ENCODE measurements at regions not wholly inside any gene's neighbourhood (a gene's known extent, or its start where the extent isn't known, plus 50 kb on each side); places are given as distances from the start of the nearest gene placed in this dataset.

DNA sequence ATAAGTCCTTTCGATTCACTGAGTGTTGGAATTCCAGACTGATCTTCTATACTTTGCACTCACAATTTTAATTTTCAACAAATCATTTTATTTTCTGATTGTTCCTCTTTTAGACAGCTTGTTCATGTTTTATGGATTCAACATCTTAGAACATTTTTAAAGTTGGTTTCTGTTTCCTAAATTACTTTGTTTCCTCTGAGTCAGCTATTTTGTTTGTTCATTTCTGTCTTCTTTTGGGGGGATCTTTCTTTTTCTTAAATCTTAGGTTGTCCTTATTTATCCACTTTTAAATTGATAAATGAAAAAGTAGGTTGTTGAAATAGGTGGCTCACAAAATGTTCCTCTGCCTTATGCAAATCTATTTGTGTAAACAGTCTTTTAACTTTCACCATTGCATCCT is 160.0 kb downstream of the GALC start (continued):
- TF ChIP-seq CTCF (IDR thresholded peaks at IDR 0.05 in 2 of 3, conservative IDR thresholded peaks at IDR 0.05 in 1 of 3; ENCODE audit: control insufficient read depth in 2 of 3, extremely low read depth in 1 of 3, insufficient read depth in 1 of 3, low read depth in 3 of 3, low read length in 3 of 3) (no peak), NFYB (IDR thresholded peaks at IDR 0.05; ENCODE audit: insufficient read depth, low read depth, low read length) (no peak)
- TF ChIP-seq, protein P1, sequence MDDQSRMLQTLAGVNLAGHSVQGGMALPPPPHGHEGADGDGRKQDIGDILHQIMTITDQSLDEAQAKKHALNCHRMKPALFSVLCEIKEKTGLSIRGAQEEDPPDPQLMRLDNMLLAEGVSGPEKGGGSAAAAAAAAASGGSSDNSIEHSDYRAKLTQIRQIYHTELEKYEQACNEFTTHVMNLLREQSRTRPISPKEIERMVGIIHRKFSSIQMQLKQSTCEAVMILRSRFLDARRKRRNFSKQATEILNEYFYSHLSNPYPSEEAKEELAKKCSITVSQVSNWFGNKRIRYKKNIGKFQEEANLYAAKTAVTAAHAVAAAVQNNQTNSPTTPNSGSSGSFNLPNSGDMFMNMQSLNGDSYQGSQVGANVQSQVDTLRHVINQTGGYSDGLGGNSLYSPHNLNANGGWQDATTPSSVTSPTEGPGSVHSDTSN (IDR thresholded peaks at IDR 0.05; ENCODE audit: insufficient replicate concordance, low read depth, low read length), result no peak
- TF ChIP-seq, protein P2, sequence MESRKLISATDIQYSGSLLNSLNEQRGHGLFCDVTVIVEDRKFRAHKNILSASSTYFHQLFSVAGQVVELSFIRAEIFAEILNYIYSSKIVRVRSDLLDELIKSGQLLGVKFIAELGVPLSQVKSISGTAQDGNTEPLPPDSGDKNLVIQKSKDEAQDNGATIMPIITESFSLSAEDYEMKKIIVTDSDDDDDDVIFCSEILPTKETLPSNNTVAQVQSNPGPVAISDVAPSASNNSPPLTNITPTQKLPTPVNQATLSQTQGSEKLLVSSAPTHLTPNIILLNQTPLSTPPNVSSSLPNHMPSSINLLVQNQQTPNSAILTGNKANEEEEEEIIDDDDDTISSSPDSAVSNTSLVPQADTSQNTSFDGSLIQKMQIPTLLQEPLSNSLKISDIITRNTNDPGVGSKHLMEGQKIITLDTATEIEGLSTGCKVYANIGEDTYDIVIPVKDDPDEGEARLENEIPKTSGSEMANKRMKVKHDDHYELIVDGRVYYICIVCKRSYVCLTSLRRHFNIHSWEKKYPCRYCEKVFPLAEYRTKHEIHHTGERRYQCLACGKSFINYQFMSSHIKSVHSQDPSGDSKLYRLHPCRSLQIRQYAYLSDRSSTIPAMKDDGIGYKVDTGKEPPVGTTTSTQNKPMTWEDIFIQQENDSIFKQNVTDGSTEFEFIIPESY (IDR thresholded peaks at IDR 0.05), result no peak

DNA sequence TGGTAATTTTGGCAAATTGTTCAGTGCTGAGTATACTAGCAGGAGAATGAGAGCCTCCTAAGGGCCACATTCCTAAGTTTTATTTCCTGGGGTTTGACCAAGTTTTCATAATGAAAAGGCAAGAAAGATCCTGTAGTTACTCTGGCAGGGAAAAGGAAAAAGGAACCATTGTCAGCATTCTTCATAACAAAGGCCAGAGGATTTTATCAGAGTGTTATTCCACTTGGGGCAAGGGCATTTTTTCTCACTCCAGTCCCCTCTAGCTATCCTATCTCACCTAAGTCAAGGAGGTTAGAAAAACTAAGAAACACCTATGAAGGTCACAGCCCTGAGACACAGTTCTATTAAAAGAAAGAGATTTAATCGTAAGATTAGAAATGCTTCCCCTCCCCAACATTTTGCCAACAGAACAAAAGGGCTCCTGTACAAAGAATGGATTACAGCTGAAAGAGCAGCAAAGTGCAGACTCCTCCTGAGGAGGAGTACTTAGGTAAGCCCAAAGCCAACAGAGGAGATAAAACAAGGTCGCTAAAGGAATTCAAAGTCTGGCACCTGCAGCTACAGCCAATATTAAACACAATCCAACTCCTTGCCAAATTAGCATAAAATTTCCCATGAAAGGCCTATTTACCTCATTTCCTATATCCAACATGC is 162.4 kb downstream of the GALC start:
- H3K9me3 ChIP-seq (replicated peaks; ENCODE audit: control insufficient read depth, insufficient read depth, low read length), result no peaks in the 10 kb centered on the region
- WGBS (ENCODE audit: insufficient coverage, insufficient replicate concordance, low lambda C conversion rate, missing lambda C conversion rate), result 34% methylated on average over 2 of the region's 2 CpGs
- no peak overlapping the region for H3K4me2 ChIP-seq (ENCODE audit: control insufficient read depth, insufficient read depth)
- ATAC-seq (no peak), FAIRE-seq (no peak), DNase-seq (ENCODE audit: low read depth, low spot score) (no peak)
- ChIA-PET RAD21 (ENCODE audit: unreplicated experiment) (no interaction called here), SMC1A (ENCODE audit: uncharacterized antibody, unreplicated experiment) (no interaction called here), POLR2A (no interaction called here), CTCF (no interaction called here)
- no peaks in the 10 kb centered on the region for H3K79me2 ChIP-seq (ENCODE audit: control insufficient read depth, insufficient read depth, low read length)
- no peak overlapping the region for H2AFZ ChIP-seq (ENCODE audit: control insufficient read depth, low read depth, low read length)
- no peaks in the 10 kb centered on the region for H3K36me3 ChIP-seq (ENCODE audit: control insufficient read depth in 2 of 2, insufficient read depth in 2 of 2, low read length in 1 of 2)
- H3K27me3 ChIP-seq (replicated peaks in 1 of 2; ENCODE audit: control insufficient read depth in 2 of 2, insufficient read depth in 2 of 2, low read length in 1 of 2), result no peaks in the 10 kb centered on the region
- H3K9ac ChIP-seq (ENCODE audit: control insufficient read depth, insufficient read depth, low read length), result no peak overlapping the region
- no TSS peak for BruUV-seq (replicated peaks)
- H4K20me1 ChIP-seq (ENCODE audit: control insufficient read depth, insufficient read depth), result no peaks in the 10 kb centered on the region
- in situ Hi-C loops (cut with MboI), result no loop called here
- no peak overlapping the region for H3K27ac ChIP-seq (ENCODE audit: control insufficient read depth, insufficient read depth)
- no peaks in the 10 kb centered on the region for H3K4me1 ChIP-seq (ENCODE audit: control insufficient read depth, insufficient read depth, low read length)
- H3K4me3 ChIP-seq, result no peak overlapping the region
- intact Hi-C loops (cut with micrococcal nuclease; ENCODE audit: unreplicated experiment), result no loop called here
- no peak for TF ChIP-seq NKRF (conservative IDR thresholded peaks at IDR 0.05)
- TF ChIP-seq SREBF2 (IDR thresholded peaks at IDR 0.05; ENCODE audit: low read length), result no peak
- TF ChIP-seq POLR2AphosphoS2 (IDR thresholded peaks at IDR 0.05; ENCODE audit: low read depth, low read length), result no peak
- no peak for TF ChIP-seq KAT2A (conservative IDR thresholded peaks at IDR 0.05; ENCODE audit: control insufficient read depth, low read depth, low read length)
- TF ChIP-seq IKZF2 (IDR thresholded peaks at IDR 0.05), result no peak
- no peak for TF ChIP-seq GABPA (IDR thresholded peaks at IDR 0.05; ENCODE audit: low read depth)
- TF ChIP-seq NR2F1 (conservative IDR thresholded peaks at IDR 0.05), result no peak
- no peak for TF ChIP-seq SIX5 (IDR thresholded peaks at IDR 0.05; ENCODE audit: low read depth, low read length, severe bottlenecking)
- no peak for TF ChIP-seq POLR2AphosphoS5 (IDR thresholded peaks at IDR 0.05; ENCODE audit: low read length)
- TF ChIP-seq, protein P3, sequence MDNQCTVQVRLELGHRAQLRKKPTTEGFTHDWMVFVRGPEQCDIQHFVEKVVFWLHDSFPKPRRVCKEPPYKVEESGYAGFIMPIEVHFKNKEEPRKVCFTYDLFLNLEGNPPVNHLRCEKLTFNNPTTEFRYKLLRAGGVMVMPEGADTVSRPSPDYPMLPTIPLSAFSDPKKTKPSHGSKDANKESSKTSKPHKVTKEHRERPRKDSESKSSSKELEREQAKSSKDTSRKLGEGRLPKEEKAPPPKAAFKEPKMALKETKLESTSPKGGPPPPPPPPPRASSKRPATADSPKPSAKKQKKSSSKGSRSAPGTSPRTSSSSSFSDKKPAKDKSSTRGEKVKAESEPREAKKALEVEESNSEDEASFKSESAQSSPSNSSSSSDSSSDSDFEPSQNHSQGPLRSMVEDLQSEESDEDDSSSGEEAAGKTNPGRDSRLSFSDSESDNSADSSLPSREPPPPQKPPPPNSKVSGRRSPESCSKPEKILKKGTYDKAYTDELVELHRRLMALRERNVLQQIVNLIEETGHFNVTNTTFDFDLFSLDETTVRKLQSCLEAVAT (IDR thresholded peaks at IDR 0.05), result no peak
